SK-N-MC (cell line): ENCODE measurements at regions not wholly inside any gene's neighbourhood (a gene's known extent, or its start where the extent isn't known, plus 50 kb on each side); places are given as distances from the start of the nearest gene placed in this dataset.
"Not testable (repeated sequence)": the region's sequence is repeated elsewhere in the genome, so short reads cannot be mapped to it uniquely, and the experiment has no call there.

Experiments used
- DNase-seq: peaks from one replicate; pipeline ENCODE4 v3.0.0-alpha.2; 2011; ENCODE audit warnings: low read depth, low spot score
- H3K27ac ChIP-seq: fragments of 200-600 bp; sonication (generic); 2 replicates; pipeline ENCODE4 v1.5.1; 2016; ENCODE audit warnings: mixed run types
- H3K36me3 ChIP-seq: fragments of 200-600 bp; sonication (generic); 2 replicates; pipeline ENCODE4 v1.6.1; 2017; ENCODE audit warnings: antibody characterized with exemption, low read length, mixed read lengths; ENCODE audit not compliant: insufficient read depth
- H3K4me3 ChIP-seq: fragments of 200-600 bp; sonication (generic); 2 replicates; pipeline ENCODE4 v1.5.1; 2016
- H3K9ac ChIP-seq: fragments of 200-600 bp; sonication (generic); 2 replicates; pipeline ENCODE4 v1.8.0; 2017; ENCODE audit warnings: mixed run types, mixed read lengths; ENCODE audit not compliant: insufficient read length
- H3K9me3 ChIP-seq: fragments of 200-600 bp; sonication (generic); 2 replicates; pipeline ENCODE4 v1.6.1; 2017; ENCODE audit warnings: low read depth, mild to moderate bottlenecking, antibody characterized with exemption, low read length, moderate library complexity, mixed read lengths
- EZH2 ChIP-seq: fragments of 200-600 bp; sonication (generic); IDR thresholded peaks from one replicate; pipeline ENCODE4 v1.6.1; 2017; ENCODE audit warnings: antibody characterized with exemption
- FOXP2 ChIP-seq: optimal IDR thresholded peaks from 2 replicates; pipeline ENCODE3; 2011; ENCODE audit warnings: mild to moderate bottlenecking, moderate library complexity; ENCODE audit not compliant: insufficient read depth; ENCODE audit errors: extremely low read length, control extremely low read depth
- POLR2AphosphoS5 ChIP-seq: IDR thresholded peaks from 2 replicates; pipeline ENCODE4 v1.6.1; 2012; ENCODE audit warnings: mild to moderate bottlenecking, low read depth, low read length, borderline replicate concordance

DNA sequence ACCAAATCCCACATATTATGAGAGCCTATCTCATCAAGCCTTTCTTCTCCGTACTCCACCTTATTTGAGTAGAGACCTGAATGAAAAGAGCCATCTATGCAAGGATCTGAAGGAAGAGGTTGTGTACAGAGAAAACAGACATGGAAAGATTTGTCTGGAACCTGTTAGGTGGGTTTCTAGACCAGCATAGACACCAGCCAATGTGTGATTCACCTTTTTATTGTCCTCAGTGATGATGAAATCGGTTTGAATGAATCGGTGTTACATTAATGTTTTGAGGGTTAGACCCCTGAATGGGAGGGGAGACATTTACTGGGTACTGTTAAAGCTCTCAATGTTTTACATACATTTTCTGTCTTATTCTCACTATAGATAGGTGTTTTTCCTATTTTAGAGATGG, 223.6 kb downstream of the NMUR2 start:
- no peaks in the 10 kb centered on the region for H3K9me3 ChIP-seq
- no peak for DNase-seq
- no peak overlapping the region for H3K27ac ChIP-seq
- no peak overlapping the region for H3K4me3 ChIP-seq
- no peak overlapping the region for H3K9ac ChIP-seq
- no peaks in the 10 kb centered on the region for H3K36me3 ChIP-seq
- TF ChIP-seq POLR2AphosphoS5 (no peak), EZH2 (no peak), FOXP2 (no peak)

DNA sequence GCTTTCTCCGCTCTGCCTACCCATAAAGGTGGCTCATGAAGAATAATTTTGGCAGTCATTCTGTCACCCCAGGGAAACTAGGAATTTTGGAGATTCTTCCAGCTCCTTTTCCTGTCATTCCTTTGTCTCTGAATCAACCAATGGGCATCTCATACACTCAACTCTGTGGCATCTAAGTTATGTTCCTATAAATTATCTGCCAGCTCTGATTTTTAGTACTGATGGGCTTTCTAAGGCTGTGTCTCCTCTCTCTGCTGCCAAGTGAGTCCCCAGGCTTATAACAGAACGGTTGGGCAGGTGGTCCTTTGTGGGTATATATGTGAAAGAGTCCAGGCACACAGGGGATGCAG, 226.8 kb downstream of the NMUR2 start:
- no peak overlapping the region for H3K27ac ChIP-seq
- TF ChIP-seq FOXP2 (no peak), POLR2AphosphoS5 (no peak), EZH2 (no peak)

DNA sequence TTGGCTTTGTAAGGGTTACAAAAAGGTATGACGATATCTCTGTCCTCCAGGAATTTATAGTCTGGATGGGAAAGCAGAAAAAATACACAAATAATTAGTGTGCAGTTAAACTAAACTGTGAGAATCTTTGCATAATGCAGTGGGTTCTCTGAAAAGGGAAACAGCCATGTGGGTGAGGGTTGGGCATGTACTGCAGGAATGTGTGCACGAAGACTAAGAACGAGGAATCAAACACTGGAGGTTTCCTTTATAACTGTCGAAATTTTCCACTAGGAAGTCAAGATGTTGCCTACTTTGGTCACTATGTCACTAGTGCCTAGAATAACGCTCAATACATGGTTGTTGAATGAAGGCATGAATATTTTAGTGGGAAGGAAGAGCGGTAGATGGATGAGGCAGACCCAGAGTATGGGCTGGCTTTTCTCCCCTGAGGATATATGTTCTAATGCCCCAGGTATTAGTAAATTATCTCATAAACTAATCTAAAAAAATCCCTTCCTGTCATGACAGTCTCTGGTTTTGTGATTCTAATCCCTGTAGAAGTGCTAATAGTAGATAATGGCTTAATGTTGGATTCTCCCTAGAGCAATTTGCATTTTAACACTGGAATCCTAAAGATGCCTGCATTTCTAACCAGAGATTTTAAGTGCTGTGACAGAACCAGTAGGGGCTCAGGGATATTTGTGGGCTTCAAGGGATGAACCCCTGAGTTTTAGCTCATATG, 227.3 kb downstream of the NMUR2 start:
- no peak for TF ChIP-seq EZH2
- TF ChIP-seq POLR2AphosphoS5: no peak
- TF ChIP-seq FOXP2: no peak
- H3K4me3 ChIP-seq: no peak overlapping the region
- DNase-seq: no peak
- no peaks in the 10 kb centered on the region for H3K9me3 ChIP-seq
- H3K36me3 ChIP-seq: no peaks in the 10 kb centered on the region
- no peak overlapping the region for H3K27ac ChIP-seq
- H3K9ac ChIP-seq: no peak overlapping the region

More for the DNA sequence above, 226.8 kb downstream of the NMUR2 start:
- H3K4me3 ChIP-seq: no peak overlapping the region
- DNase-seq: no peak
- no peak overlapping the region for H3K9ac ChIP-seq
- no peaks in the 10 kb centered on the region for H3K36me3 ChIP-seq
- no peaks in the 10 kb centered on the region for H3K9me3 ChIP-seq

DNA sequence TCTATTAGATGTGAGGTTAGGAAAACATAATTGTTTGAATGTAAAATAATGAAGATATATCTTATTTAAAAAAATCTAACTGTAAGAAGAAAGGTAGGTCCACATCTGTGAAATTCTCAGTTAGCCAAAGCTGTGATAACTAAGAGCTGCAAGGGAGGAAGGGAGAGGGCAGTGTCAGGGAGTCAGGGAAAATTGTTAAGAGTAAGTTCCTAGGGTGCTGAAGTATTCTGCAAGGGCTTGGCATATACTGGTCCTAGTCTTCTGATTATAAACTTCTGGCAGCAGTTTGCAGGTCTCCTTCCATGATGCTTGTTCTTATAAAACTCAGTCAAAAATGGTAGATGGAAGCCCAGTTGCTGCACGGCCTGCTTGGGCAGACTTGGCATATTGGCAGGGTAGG, 233.2 kb downstream of the NMUR2 start:
- Histone ChIP-seq H3K27ac (no peak overlapping the region), H3K9me3 (no peaks in the 10 kb centered on the region)

DNA sequence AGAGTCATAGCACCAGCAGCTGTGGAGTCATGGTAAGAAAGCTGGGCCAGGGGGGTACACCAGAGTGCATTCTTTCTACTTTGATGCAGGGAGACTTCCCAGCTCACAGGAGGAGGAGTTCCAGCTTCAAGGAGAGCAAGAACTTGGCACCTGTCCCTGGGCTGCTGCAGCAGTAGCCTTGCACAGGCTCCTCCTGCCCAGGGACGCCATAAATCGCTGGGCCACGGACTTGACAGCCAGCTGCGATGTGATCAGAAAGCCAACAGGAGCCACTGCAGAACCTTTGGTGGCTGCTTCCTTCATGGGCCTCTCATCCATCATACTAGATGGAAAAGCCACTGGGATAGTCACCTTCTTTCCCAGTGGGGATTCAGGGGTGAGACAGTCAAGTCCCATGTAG, 234.7 kb downstream of the NMUR2 start:
- DNase-seq: no peak
- H3K4me3 ChIP-seq: no peak overlapping the region
- H3K9me3 ChIP-seq: no peaks in the 10 kb centered on the region
- H3K27ac ChIP-seq: no peak overlapping the region
- TF ChIP-seq EZH2 (no peak), FOXP2 (no peak), POLR2AphosphoS5 (no peak)
- H3K9ac ChIP-seq: no peak overlapping the region
- H3K36me3 ChIP-seq: no peaks in the 10 kb centered on the region

More for the DNA sequence above, 233.2 kb downstream of the NMUR2 start:
- no peak overlapping the region for H3K9ac ChIP-seq
- no peak overlapping the region for H3K4me3 ChIP-seq
- TF ChIP-seq EZH2 (no peak), POLR2AphosphoS5 (no peak), FOXP2 (no peak)
- no peaks in the 10 kb centered on the region for H3K36me3 ChIP-seq
- DNase-seq: no peak

DNA sequence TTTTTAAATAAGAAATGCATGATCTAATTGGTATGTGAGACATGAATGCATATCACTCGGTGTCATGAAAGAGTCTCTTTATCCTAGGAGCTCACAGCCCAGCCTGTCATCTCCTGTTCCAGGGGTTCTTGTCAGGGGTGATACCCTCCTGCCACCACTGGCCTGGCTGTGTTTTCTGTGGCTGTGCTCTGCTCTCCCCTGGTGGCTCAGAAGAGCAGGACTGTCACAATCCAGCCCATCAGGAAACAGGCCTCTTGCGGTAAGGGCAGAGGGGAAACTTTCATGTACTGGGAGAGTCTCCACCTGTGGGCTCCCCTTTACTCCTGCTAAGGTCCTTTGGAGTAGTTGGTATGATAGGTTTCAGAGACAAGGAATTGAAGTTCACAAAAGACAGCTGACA, 240.2 kb upstream of the GLRA1 start:
- no peak for TF ChIP-seq FOXP2
- TF ChIP-seq POLR2AphosphoS5: no peak
- no peak for TF ChIP-seq EZH2
- Histone ChIP-seq H3K4me3 (no peak overlapping the region), H3K9ac (no peak overlapping the region), H3K9me3 (no peaks in the 10 kb centered on the region), H3K36me3 (no peaks in the 10 kb centered on the region), H3K27ac (no peak overlapping the region)
- DNase-seq: no peak

DNA sequence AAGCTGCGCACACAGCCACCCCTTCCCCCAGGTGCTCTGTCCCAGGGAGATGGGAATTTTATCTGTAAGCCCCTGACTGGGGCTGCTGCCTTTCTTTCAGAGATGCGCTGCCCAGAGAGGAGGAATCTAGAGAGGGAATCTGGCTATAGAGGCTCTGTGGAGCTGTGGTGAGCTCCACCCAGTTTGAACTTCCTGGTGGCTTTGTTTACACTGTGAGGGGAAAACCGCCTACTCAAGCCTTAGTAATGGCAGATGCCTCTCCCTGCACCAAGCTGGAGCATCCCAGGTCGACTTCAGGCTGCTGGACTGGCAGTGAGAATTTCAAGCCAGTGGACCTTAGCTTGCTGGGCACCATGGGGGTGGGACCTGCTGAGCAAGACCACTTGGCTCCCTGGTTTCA, 235.2 kb upstream of the GLRA1 start:
- not testable (repeated sequence) for H3K4me3 ChIP-seq, H3K9ac ChIP-seq, H3K27ac ChIP-seq, H3K9me3 ChIP-seq, H3K36me3 ChIP-seq, DNase-seq

DNA sequence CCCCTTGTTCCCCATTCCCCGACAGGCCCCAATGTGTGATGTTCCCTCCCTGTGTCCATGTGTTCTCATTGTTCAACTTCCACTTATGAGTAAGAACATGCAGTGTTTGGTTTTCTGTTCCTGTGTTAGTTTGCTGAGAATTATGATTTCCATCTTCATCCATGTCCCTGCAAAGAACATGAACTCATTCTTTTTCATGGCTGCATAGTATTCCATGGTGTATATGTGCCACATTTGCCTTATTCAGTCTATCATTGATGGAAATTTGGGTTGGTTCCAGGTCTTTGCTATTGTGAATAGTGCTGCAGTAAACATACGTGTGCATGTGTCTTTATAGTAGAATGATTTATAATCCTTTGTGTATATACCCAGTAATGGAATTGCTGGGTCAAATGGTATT, 229.8 kb upstream of the GLRA1 start:
- not testable (repeated sequence) for H3K36me3 ChIP-seq, H3K4me3 ChIP-seq, H3K9ac ChIP-seq, H3K27ac ChIP-seq, DNase-seq, H3K9me3 ChIP-seq

DNA sequence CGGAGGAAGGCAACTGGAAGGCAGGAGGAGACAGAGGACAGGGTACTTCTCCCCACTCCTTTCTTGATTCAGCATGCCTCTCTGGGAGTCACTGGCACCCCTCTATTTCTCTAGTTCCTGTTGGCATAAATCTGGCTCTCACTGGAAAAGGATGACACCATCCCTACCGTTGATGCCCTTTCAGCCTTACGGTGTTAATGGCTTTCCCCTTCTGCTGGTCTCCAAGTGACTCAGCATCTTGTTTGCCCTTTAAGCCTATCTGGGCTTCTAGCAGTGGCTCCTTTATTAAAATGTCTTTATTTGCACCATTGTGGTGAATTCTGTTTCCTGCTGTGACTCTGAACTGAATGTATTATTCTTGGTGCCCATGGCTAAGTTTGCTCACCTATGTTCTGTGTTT, 227.3 kb upstream of the GLRA1 start:
- Histone ChIP-seq H3K9me3 (no peaks in the 10 kb centered on the region), H3K9ac (no peak overlapping the region), H3K4me3 (no peak overlapping the region), H3K36me3 (no peaks in the 10 kb centered on the region), H3K27ac (no peak overlapping the region)
- DNase-seq: no peak
- no peak for TF ChIP-seq EZH2
- TF ChIP-seq POLR2AphosphoS5: no peak

DNA sequence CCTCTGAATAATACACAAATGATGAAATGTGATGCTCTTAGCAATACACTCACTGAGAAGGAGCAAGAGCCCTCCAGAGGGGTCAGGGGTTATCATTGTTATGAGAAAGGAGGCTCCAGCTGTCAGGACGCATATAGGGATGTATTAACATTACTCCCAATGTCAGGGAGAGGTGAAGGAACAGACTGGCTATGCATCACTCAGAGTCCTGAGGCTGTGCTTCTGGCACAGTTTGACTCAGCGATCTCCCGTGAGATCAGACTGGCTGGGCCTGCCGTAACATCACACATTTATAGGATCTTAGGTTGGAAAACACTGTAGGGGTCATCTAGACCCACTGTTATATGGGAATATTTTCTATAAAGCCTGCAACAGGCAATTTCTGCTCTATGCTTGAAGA, 226.5 kb upstream of the GLRA1 start:
- DNase-seq: no peak
- Histone ChIP-seq H3K4me3 (no peak overlapping the region), H3K36me3 (no peaks in the 10 kb centered on the region), H3K9me3 (no peaks in the 10 kb centered on the region), H3K9ac (no peak overlapping the region), H3K27ac (no peak overlapping the region)
- TF ChIP-seq POLR2AphosphoS5 (no peak), FOXP2 (no peak), EZH2 (no peak)
